H9 (cell line): ENCODE measurements at regions not wholly inside any gene's neighbourhood (a gene's known extent, or its start where the extent isn't known, plus 50 kb on each side); places are given as distances from the start of the nearest gene placed in this dataset.

Experiments used
- DNase-seq: peaks from one replicate; pipeline ENCODE4 v3.0.0-alpha.2; 2017
- H2AFZ ChIP-seq: one replicate; pipeline ENCODE4 v1.6.1; 2013; ENCODE audit warnings: mild to moderate bottlenecking, low read length, control low read depth, moderate library complexity
- H2AK5ac ChIP-seq: 2 replicates; pipeline ENCODE4 v1.6.1; 2013; ENCODE audit warnings: low read length, control low read depth, mixed read lengths; ENCODE audit not compliant: insufficient read length
- H2BK120ac ChIP-seq: one replicate; pipeline ENCODE4 v1.6.1; 2013; ENCODE audit warnings: low read depth, mild to moderate bottlenecking, low read length, control low read depth, inconsistent platforms; ENCODE audit not compliant: poor library complexity, severe bottlenecking
- H2BK12ac ChIP-seq: 2 replicates; pipeline ENCODE4 v1.6.1; 2013; ENCODE audit warnings: low read length, control low read depth, mixed read lengths, low read depth; ENCODE audit not compliant: insufficient read length
- H2BK15ac ChIP-seq: 2 replicates; pipeline ENCODE4 v1.6.1; 2013; ENCODE audit warnings: low read depth, low read length, control low read depth
- H2BK20ac ChIP-seq: one replicate; pipeline ENCODE4 v1.6.1; 2013; ENCODE audit warnings: low read depth, mild to moderate bottlenecking, low read length, control low read depth, inconsistent platforms; ENCODE audit not compliant: poor library complexity, severe bottlenecking
- H2BK5ac ChIP-seq: 2 replicates; pipeline ENCODE4 v1.6.1; 2013; ENCODE audit warnings: low read length, control low read depth, mixed read lengths; ENCODE audit not compliant: insufficient read length
- H3K14ac ChIP-seq: 2 replicates; pipeline ENCODE4 v1.6.1; 2013; ENCODE audit warnings: low read length, control low read depth; ENCODE audit not compliant: insufficient read depth
- H3K18ac ChIP-seq: 2 replicates; pipeline ENCODE4 v1.6.1; 2013; ENCODE audit warnings: low read depth, mild to moderate bottlenecking, mixed read lengths, low read length, control low read depth; ENCODE audit not compliant: insufficient read length
- H3K23ac ChIP-seq: 2 replicates; pipeline ENCODE4 v1.6.1; 2013; ENCODE audit warnings: low read length, control low read depth, mixed read lengths, low read depth; ENCODE audit not compliant: insufficient read length
- H3K23me2 ChIP-seq: 2 replicates; pipeline ENCODE4 v1.6.1; 2013; ENCODE audit warnings: low read depth, mild to moderate bottlenecking, mixed read lengths, low read length, control low read depth; ENCODE audit not compliant: insufficient read length, poor library complexity, severe bottlenecking
- H3K27ac ChIP-seq: 2 replicates; pipeline ENCODE4 v1.5.1; 2013; ENCODE audit warnings: low read length, control low read depth, mixed read lengths, low read depth; ENCODE audit not compliant: insufficient read length
- H3K27me3 ChIP-seq: 2 replicates; pipeline ENCODE4 v1.6.1; 2013; ENCODE audit warnings: low read length, control low read depth, inconsistent platforms; ENCODE audit not compliant: insufficient read depth
- H3K4ac ChIP-seq: 2 replicates; pipeline ENCODE4 v1.6.1; 2013; ENCODE audit warnings: low read depth, mild to moderate bottlenecking, control low read depth, inconsistent platforms, low read length, moderate library complexity
- H3K4me1 ChIP-seq: 2 replicates; pipeline ENCODE4 v1.6.1; 2013; ENCODE audit warnings: low read length, control low read depth, inconsistent platforms; ENCODE audit not compliant: insufficient read depth
- H3K4me2 ChIP-seq: 2 replicates; pipeline ENCODE4 v1.6.1; 2013; ENCODE audit warnings: low read length, control low read depth, mixed read lengths; ENCODE audit not compliant: insufficient read length, insufficient read depth
- H3K56ac ChIP-seq: 2 replicates; pipeline ENCODE4 v1.6.1; 2013; ENCODE audit warnings: low read depth, mild to moderate bottlenecking, mixed read lengths, low read length, control low read depth; ENCODE audit not compliant: insufficient read length
- H3K79me1 ChIP-seq: 2 replicates; pipeline ENCODE4 v1.6.1; 2013; ENCODE audit warnings: low read depth, mild to moderate bottlenecking, moderate library complexity, low read length, control low read depth, inconsistent platforms; ENCODE audit not compliant: insufficient read depth, poor library complexity, severe bottlenecking
- H3K79me2 ChIP-seq: 2 replicates; pipeline ENCODE4 v1.6.1; 2013; ENCODE audit warnings: low read length, control low read depth, inconsistent platforms; ENCODE audit not compliant: insufficient read depth
- H3K9ac ChIP-seq: 2 replicates; pipeline ENCODE4 v1.6.1; 2013; ENCODE audit warnings: low read length, control low read depth, mixed read lengths; ENCODE audit not compliant: insufficient read length; ENCODE audit errors: extremely low read depth
- H3K9me3 ChIP-seq: one replicate; pipeline ENCODE4 v1.6.1; 2013; ENCODE audit warnings: low read depth, low read length, inconsistent platforms; ENCODE audit not compliant: control insufficient read depth
- H3T11ph ChIP-seq: one replicate; pipeline ENCODE4 v1.6.1; 2013; ENCODE audit warnings: mild to moderate bottlenecking, low read length, control low read depth, inconsistent platforms
- H4K20me1 ChIP-seq: one replicate; pipeline ENCODE4 v1.6.1; 2013; ENCODE audit not compliant: control insufficient read depth, insufficient read length, insufficient read depth
- H4K5ac ChIP-seq: 2 replicates; pipeline ENCODE4 v1.6.1; 2013; ENCODE audit warnings: low read depth, mild to moderate bottlenecking, mixed read lengths, low read length, control low read depth; ENCODE audit not compliant: insufficient read length
- H4K8ac ChIP-seq: replicated peaks from 2 replicates; pipeline ENCODE4 v1.6.1; 2013; ENCODE audit warnings: low read length, control low read depth, mixed read lengths, low read depth; ENCODE audit not compliant: insufficient read length
- H4K91ac ChIP-seq: 2 replicates; pipeline ENCODE4 v1.6.1; 2013; ENCODE audit warnings: low read depth, mild to moderate bottlenecking, moderate library complexity, mixed read lengths, low read length, control low read depth; ENCODE audit not compliant: insufficient read length
- H3K27ac Mint-ChIP-seq, 3 experiments: 2 replicates in 2 of 3; 3 replicates in 1 of 3; pipeline ENCODE4 v1.8.0; 2020 to 2021; ENCODE audit warnings: mixed read lengths in 3 of 3, mild to moderate bottlenecking in 1 of 3, moderate library complexity in 1 of 3
- H3K27me3 Mint-ChIP-seq: 2 replicates; pipeline ENCODE4 v1.8.0; 2021; ENCODE audit warnings: low read depth, mild to moderate bottlenecking, moderate library complexity, mixed read lengths
- H3K36me3 Mint-ChIP-seq, 3 experiments: 2 replicates in 2 of 3; 3 replicates in 1 of 3; pipeline ENCODE4 v1.8.0; 2020 to 2021; ENCODE audit warnings: low read depth in 3 of 3, mixed read lengths in 3 of 3; ENCODE audit not compliant: insufficient read depth in 1 of 3
- H3K4me1 Mint-ChIP-seq, 2 experiments: 2 replicates each; pipeline ENCODE4 v1.8.0; 2020; ENCODE audit warnings: mixed read lengths in 2 of 2
- H3K4me3 Mint-ChIP-seq, 2 experiments: 2 replicates in 1 of 2; 3 replicates in 1 of 2; pipeline ENCODE4 v1.8.0; 2020 to 2021; ENCODE audit warnings: mild to moderate bottlenecking in 2 of 2, mixed read lengths in 2 of 2, moderate library complexity in 1 of 2
- H3K9me3 Mint-ChIP-seq, 2 experiments: 2 replicates in 1 of 2; 3 replicates in 1 of 2; pipeline ENCODE4 v1.8.0; 2020; ENCODE audit warnings: mild to moderate bottlenecking in 2 of 2, mixed read lengths in 2 of 2, moderate library complexity in 1 of 2
- WGBS: extraction: QIAGEN DNeasy Blood & Tissue Kit; methylation state at CpG from one replicate; pipeline ENCODE4 v1.1.7; 2013; ENCODE audit warnings: missing lambda C conversion rate, low lambda C conversion rate, mixed read lengths; ENCODE audit not compliant: insufficient read length; ENCODE audit errors: extremely low coverage; 5-methylcytosine and 5-hydroxymethylcytosine counted together
- TF ChIP-seq, protein P1 (sequence below): fragments of 200-600 bp; sonication (generic); conservative IDR thresholded peaks from 3 replicates; pipeline ENCODE4 v1.8.0; 2021; ENCODE audit warnings: antibody characterized with exemption, mild to moderate bottlenecking

- no peak overlapping the region for H4K91ac ChIP-seq
- H3K79me1 ChIP-seq = no peaks in the 10 kb centered on the region
- H3K27ac ChIP-seq = no peak overlapping the region
- H3K4ac ChIP-seq = no peak overlapping the region
- no peak overlapping the region for H2BK20ac ChIP-seq
- no peaks in the 10 kb centered on the region for H3K27me3 ChIP-seq
- Mint-ChIP-seq H3K27me3 (peaks cover 21% of the 10 kb centered on the region), H3K27ac (no peak overlapping the region), H3K9me3 (no peaks in the 10 kb centered on the region), H3K4me1 (peaks cover 10% of the 10 kb centered on the region in 2 experiments), H3K4me3 (no peak overlapping the region), H3K36me3 (peaks cover 0 to 4% (median 3%) of the 10 kb centered on the region in 3 experiments; a peak in 1 of 7 replicates)
- H3K14ac ChIP-seq = no peak overlapping the region
- H3T11ph ChIP-seq = no peak overlapping the region
- no peak overlapping the region for H4K5ac ChIP-seq
- H2BK12ac ChIP-seq = no peak overlapping the region
- H2AFZ ChIP-seq = no peak overlapping the region
- no peak overlapping the region for H3K9ac ChIP-seq
- H3K56ac ChIP-seq = no peak overlapping the region
- H4K8ac ChIP-seq = no peak overlapping the region
- TF ChIP-seq, protein P1, sequence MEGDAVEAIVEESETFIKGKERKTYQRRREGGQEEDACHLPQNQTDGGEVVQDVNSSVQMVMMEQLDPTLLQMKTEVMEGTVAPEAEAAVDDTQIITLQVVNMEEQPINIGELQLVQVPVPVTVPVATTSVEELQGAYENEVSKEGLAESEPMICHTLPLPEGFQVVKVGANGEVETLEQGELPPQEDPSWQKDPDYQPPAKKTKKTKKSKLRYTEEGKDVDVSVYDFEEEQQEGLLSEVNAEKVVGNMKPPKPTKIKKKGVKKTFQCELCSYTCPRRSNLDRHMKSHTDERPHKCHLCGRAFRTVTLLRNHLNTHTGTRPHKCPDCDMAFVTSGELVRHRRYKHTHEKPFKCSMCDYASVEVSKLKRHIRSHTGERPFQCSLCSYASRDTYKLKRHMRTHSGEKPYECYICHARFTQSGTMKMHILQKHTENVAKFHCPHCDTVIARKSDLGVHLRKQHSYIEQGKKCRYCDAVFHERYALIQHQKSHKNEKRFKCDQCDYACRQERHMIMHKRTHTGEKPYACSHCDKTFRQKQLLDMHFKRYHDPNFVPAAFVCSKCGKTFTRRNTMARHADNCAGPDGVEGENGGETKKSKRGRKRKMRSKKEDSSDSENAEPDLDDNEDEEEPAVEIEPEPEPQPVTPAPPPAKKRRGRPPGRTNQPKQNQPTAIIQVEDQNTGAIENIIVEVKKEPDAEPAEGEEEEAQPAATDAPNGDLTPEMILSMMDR = no peak
- no peak overlapping the region for H2BK120ac ChIP-seq
- H3K23me2 ChIP-seq = no peaks in the 10 kb centered on the region
- H2BK5ac ChIP-seq = no peak overlapping the region
- H2AK5ac ChIP-seq = no peak overlapping the region
- H3K79me2 ChIP-seq = no peaks in the 10 kb centered on the region
- H3K9me3 ChIP-seq = no peaks in the 10 kb centered on the region
- H4K20me1 ChIP-seq = no peaks in the 10 kb centered on the region
- no peak overlapping the region for H3K23ac ChIP-seq
- H3K18ac ChIP-seq = no peak overlapping the region
- H2BK15ac ChIP-seq = no peak overlapping the region
- DNase-seq = no peak
- no CpG with 5 or more reads among the region's 1 CpG for WGBS
- peaks cover 4% of the 10 kb centered on the region; the same call in 1 of the 2 replicates for H3K4me1 ChIP-seq
- no peak overlapping the region for H3K4me2 ChIP-seq
Measured at GRCh38 chr6:108768166-108768555, 80.1 kb upstream of the ARMC2 start.
